Breast epithelium (tissue), 4 donors: ENCODE measurements at regions not wholly inside any gene's neighbourhood (a gene's known extent, or its start where the extent isn't known, plus 50 kb on each side); places are given as distances from the start of the nearest gene placed in this dataset.

Source experiments
- DNase-seq, 2 donors: peaks; one replicate each; pipeline ENCODE4 v3.0.0-alpha.2; 2019; ENCODE audit warnings: low spot score in 2 of 2
- H3K27ac ChIP-seq, 2 donors: fragments of 200-600 bp; sonication (generic) in 1 of 2; one replicate each; pipeline ENCODE4 v1.5.1; 2016 to 2019; ENCODE audit warnings: mild to moderate bottlenecking in 1 of 2
- H3K27me3 ChIP-seq, 2 donors: fragments of 200-600 bp; sonication (generic) in 1 of 2; one replicate each; pipeline versions ENCODE4 v1.5.1 to v1.6.0; 2017 to 2019; ENCODE audit warnings: control low read depth in 1 of 2, mild to moderate bottlenecking in 1 of 2
- H3K36me3 ChIP-seq: fragments of 200-600 bp; one replicate; pipeline ENCODE4 v1.5.1; 2019
- H3K4me1 ChIP-seq, 2 donors: fragments of 200-600 bp; sonication (generic); one replicate each; pipeline ENCODE4 v1.5.1; 2016 to 2019; ENCODE audit warnings: control low read depth in 1 of 2
- H3K4me3 ChIP-seq, 3 donors: fragments of 200-600 bp; sonication (generic); 1 replicate in 2 of 3; 2 replicates in 1 of 3; pipeline ENCODE4 v1.5.1; 2016 to 2019; ENCODE audit warnings: mild to moderate bottlenecking in 3 of 3, moderate library complexity in 2 of 3
- H3K9me3 ChIP-seq, 2 donors: fragments of 200-600 bp; sonication (generic) in 1 of 2; one replicate each; pipeline ENCODE4 v1.5.1; 2016 to 2019; ENCODE audit warnings: control low read depth in 1 of 2
- CTCF ChIP-seq, 3 donors: fragments of 450-650 bp; IDR thresholded peaks; one replicate each; pipeline ENCODE4 v1.5.1; 2016 to 2017; ENCODE audit warnings: antibody characterized with exemption in 3 of 3, mild to moderate bottlenecking in 3 of 3, moderate library complexity in 3 of 3
- POLR2A ChIP-seq: fragments of 450-650 bp; IDR thresholded peaks from one replicate; pipeline ENCODE4 v1.6.1; 2016; ENCODE audit warnings: antibody characterized with exemption, mild to moderate bottlenecking, moderate library complexity
- POLR2AphosphoS5 ChIP-seq, 3 donors: sonication (generic); formaldehyde crosslinking; IDR thresholded peaks; one replicate each; pipeline ENCODE4 v1.6.1; 2017; ENCODE audit warnings: antibody characterized with exemption in 3 of 3
- intact Hi-C: fragments of 100-400 bp; cut with DNase I; formaldehyde crosslinking; loops from one replicate; pipeline ENCODE4 v1.15.1; 2023; ENCODE audit warnings: low total_unique reads

GRCh38 chr10:64054392-64054791, 533.2 kb downstream of the REEP3 start:
- no peak for TF ChIP-seq CTCF (IDR thresholded peaks at IDR 0.05)
- Histone ChIP-seq H3K4me3 (no peak overlapping the region), H3K4me1 (no peaks in the 10 kb centered on the region), H3K36me3 (no peaks in the 10 kb centered on the region), H3K9me3 (no peaks in the 10 kb centered on the region), H3K27ac (no peak overlapping the region), H3K27me3 (no peaks in the 10 kb centered on the region)
- intact Hi-C loops: no loop called here
- DNase-seq: no peak

GRCh38 chr10:64059884-64060283, 538.7 kb downstream of the REEP3 start:
- no peak overlapping the region for H3K4me3 ChIP-seq
- no peak for TF ChIP-seq CTCF (IDR thresholded peaks at IDR 0.05)
- TF ChIP-seq POLR2AphosphoS5 (IDR thresholded peaks at IDR 0.05): no peak
- TF ChIP-seq POLR2A: no peak
- H3K9me3 ChIP-seq: no peaks in the 10 kb centered on the region
- H3K36me3 ChIP-seq: no peaks in the 10 kb centered on the region
- no peaks in the 10 kb centered on the region for H3K4me1 ChIP-seq
- intact Hi-C loops: no loop called here
- no peak for DNase-seq
- no peaks in the 10 kb centered on the region for H3K27me3 ChIP-seq
- H3K27ac ChIP-seq: no peak overlapping the region

GRCh38 chr10:64060389-64060788, 539.2 kb downstream of the REEP3 start:
- H3K27ac ChIP-seq: no peak overlapping the region
- H3K27me3 ChIP-seq: no peaks in the 10 kb centered on the region
- no peak for TF ChIP-seq POLR2AphosphoS5 (IDR thresholded peaks at IDR 0.05)
- TF ChIP-seq POLR2A: no peak
- TF ChIP-seq CTCF (IDR thresholded peaks at IDR 0.05): no peak
- no peaks in the 10 kb centered on the region for H3K9me3 ChIP-seq
- DNase-seq: no peak
- no peaks in the 10 kb centered on the region for H3K36me3 ChIP-seq
- no peaks in the 10 kb centered on the region for H3K4me1 ChIP-seq
- intact Hi-C loops: no loop called here
- H3K4me3 ChIP-seq: no peak overlapping the region

GRCh38 chr10:64062793-64063192, 541.6 kb downstream of the REEP3 start:
- no peaks in the 10 kb centered on the region for H3K4me1 ChIP-seq
- TF ChIP-seq POLR2A (no peak), CTCF (IDR thresholded peaks at IDR 0.05) (no peak), POLR2AphosphoS5 (IDR thresholded peaks at IDR 0.05) (no peak)
- no peaks in the 10 kb centered on the region for H3K36me3 ChIP-seq
- H3K27me3 ChIP-seq: no peaks in the 10 kb centered on the region
- no peak for DNase-seq
- no peak overlapping the region for H3K4me3 ChIP-seq
- no peaks in the 10 kb centered on the region for H3K9me3 ChIP-seq
- H3K27ac ChIP-seq: no peak overlapping the region
- intact Hi-C loops: loop anchor here (1.0 kb wide), 1 partner anchor 25 kb away; no protein-coding TSS in a partner anchor

- Histone ChIP-seq H3K27ac (no peak overlapping the region), H3K9me3 (no peaks in the 10 kb centered on the region), H3K4me3 (no peak overlapping the region), H3K4me1 (no peaks in the 10 kb centered on the region), H3K27me3 (no peaks in the 10 kb centered on the region), H3K36me3 (no peaks in the 10 kb centered on the region)
- intact Hi-C loops: no loop called here
- TF ChIP-seq POLR2AphosphoS5 (IDR thresholded peaks at IDR 0.05): no peak
- no peak for TF ChIP-seq CTCF (IDR thresholded peaks at IDR 0.05)
- TF ChIP-seq POLR2A: no peak
- no peak for DNase-seq
Measured at GRCh38 chr10:64067009-64067606, 545.9 kb downstream of the REEP3 start.
